SW 1271 (cell line): ENCODE measurements at regions not wholly inside any gene's neighbourhood (a gene's known extent, or its start where the extent isn't known, plus 50 kb on each side); places are given as distances from the start of the nearest gene placed in this dataset.
"Not testable (repeated sequence)": the region's sequence is repeated elsewhere in the genome, so short reads cannot be mapped to it uniquely, and the experiment has no call there.

Experiments used
- DNase-seq, 2 experiments: peaks; one replicate each; lab custom pipeline; 2025; lab: John Stamatoyannopoulos, UW

GRCh38 chr16:52386694-52387093 lies 160.2 kb downstream of the TOX3 start:
- no peak for DNase-seq

DNA sequence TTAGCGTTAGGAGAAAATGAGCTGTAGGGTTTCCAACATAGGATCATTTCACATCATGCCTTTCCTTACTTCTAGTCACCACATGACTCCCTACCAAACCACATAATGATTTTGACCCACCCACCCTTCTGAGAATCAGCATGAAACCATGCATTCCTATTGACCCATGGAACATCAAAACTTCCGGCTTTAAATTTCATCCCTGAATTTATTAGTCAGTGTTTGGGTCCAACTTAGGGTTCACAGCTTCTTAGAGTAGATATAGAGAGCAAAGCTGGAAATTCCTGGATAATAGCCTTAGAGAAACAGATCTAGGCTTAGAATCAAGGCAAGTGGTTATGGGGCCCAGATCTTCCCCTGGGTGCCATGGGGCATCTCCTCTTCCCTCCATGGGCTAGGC lies 162.6 kb downstream of the TOX3 start:
- DNase-seq, result no peak

GRCh38 chr16:52383640-52384292 lies 163.2 kb downstream of the TOX3 start:
- no peak for DNase-seq

DNA sequence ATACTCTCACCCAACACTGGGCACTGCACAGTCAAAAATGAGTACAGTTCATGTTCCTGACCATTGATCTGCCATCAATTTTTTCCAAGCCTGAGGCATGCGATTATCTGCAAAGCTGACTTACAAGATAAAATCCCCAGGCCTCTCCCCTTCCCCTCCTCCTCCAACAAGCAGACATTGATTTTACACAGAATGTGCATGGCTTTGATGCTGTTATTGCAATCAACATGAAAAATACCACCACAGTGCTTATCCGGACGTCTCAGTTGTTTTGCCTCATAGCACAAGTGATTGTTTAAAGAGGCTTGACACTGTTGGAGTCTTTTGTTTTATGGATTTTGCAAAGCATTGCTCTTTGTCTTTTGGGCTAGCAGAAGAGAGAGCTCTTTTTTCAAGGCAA lies 163.8 kb downstream of the TOX3 start:
- no peak for DNase-seq

GRCh38 chr16:52379551-52379950 lies 167.4 kb downstream of the TOX3 start:
- no peak for DNase-seq

- DNase-seq, result no peak
Observed at GRCh38 chr16:52376676-52377280, 170.2 kb downstream of the TOX3 start.

DNA sequence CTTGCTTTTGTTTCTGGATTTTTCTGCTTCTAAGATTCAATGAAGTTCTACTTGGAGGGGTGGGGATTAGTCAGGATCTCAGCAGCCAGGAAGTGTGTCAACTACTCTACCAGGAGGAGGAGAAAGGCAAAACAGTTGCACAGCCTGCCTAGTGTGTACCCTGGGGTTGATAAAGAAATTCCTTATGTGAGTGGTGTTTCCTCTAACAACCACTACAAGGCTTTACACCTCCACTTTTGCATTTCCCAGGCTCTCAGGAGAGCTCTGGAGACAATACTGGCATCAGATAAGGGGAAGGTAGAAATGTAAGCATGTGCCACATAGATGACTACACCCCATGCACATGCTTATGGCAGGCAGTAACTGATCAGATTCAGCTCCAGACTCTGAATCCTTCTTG lies 174.6 kb downstream of the TOX3 start:
- no peak for DNase-seq

GRCh38 chr16:52368859-52369258 lies 178.1 kb downstream of the TOX3 start:
- no peak for DNase-seq

- no peak for DNase-seq
Observed at GRCh38 chr16:52367821-52368220, 179.1 kb downstream of the TOX3 start.

DNA sequence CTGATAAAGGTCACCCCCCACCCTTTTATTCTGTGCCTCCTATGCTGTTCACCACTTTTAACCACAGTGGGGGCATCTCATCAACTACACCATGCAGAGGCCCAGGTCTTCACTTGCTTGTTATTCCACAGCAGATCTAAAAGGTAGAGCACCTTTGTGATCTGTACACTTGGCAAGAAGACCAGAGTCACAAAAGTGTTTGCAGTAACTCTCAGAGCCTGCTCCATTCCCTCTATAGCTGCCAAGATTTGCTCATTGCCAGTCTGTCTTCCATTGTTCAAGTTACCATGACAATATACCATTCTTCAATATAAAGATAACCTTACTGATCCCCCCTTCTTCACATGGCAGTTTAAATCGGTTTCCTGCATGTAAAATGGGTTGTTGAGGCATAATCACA lies 180.0 kb downstream of the TOX3 start:
- no peak for DNase-seq

DNA sequence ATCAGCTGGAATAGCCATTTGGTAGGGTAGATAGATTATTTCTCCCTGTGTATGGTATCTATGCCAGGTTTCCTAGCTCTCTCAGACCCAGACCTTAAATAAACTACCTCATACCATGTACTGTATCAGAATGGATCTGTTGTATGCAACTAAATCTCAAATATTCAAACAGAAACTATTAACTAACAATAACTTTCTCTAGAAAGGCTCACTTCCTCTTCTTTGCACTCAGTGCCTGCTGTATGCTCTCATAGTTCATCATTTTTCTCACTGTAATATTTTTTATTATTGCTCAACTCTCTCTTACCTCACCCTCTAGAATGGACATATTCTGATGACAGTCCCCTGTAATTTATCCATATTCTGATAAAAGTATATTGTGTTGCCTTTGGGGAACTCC lies 182.4 kb downstream of the TOX3 start:
- no peak for DNase-seq

DNA sequence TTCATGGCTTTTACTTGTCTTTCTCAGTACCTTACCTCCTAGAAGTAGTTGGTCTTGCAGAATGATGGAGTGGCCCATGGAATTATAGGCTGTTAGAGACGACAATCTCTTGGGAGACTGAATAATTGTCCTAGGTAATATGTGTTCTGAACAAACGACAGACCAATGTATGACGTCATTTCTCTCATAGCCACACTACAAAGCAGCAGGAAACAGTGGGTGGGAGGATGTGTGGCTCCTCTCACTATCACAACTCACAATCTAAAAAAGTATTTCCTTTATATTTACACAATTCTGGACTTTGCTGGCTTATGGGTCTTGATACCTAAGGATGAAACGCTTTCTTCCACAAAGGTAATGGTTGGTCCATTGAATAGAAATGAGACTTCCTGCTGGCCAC lies 183.9 kb downstream of the TOX3 start:
- no peak for DNase-seq

DNA sequence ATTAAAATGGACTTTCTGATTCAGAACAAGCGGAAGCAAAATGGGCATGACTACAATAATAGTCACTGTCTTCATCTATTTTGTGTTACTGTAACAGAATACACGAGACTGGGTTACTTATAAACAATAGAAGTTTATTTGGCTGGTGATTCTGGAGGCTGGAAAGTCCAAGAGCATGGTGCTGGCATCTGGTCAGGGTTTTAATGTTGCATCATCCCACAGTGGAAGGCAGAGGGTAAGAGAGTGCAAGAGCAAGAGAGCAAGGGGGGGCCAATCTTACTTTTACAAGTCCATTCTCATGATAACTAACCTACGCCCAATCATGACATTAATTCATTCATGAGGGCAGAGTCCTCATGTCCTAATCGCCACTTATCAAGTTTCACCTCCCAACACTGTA lies 189.2 kb downstream of the TOX3 start:
- no peak for DNase-seq

GRCh38 chr16:52353249-52353648 lies 193.7 kb downstream of the TOX3 start:
- DNase-seq, result no peak

- no peak for DNase-seq
Observed at GRCh38 chr16:52351451-52351850, 195.5 kb downstream of the TOX3 start.

- DNase-seq, result no peak
Observed at GRCh38 chr16:52350031-52350642, 196.8 kb downstream of the TOX3 start.

DNA sequence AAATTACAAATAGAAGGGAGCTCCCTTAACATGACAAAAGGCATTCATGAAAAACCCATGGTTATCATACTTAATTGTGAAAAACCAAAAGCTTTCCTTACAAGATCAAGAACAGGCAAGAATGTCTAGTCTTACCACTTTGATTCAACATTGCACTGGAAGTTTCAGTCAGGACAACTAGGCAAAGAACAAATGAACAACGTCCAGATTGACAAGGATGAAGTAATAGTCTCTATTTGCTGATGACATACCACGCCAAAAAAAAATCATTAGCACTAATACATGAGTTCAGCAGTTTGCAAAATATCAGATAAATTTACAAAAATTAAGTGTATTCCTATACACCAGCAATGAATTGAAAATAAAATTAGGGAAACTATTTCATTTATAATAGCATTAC lies 200.2 kb downstream of the TOX3 start:
- no peak for DNase-seq

DNA sequence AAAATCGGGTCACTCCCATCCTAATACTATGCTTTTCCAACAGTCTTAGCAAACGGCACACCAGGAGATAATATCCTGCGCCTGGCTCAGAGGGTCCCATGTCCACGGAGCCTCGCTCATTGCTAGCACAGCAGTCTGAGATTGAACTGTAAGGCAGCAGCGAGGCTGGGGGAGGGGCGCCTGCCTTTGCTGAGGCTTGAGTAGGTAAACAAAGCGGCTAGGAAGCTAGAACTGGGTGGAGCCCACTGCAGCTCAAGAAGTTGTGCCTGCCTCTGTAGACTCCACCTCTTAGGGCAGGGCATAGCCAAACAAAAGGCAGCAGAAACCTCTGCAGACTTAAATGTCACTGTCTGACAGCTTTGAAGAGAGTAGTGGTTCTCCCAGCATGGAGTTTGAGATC lies 213.3 kb downstream of the TOX3 start:
- not testable (repeated sequence) for DNase-seq

- DNase-seq, result no peak
Observed at GRCh38 chr16:52320930-52321439, 226.0 kb downstream of the TOX3 start.

DNA sequence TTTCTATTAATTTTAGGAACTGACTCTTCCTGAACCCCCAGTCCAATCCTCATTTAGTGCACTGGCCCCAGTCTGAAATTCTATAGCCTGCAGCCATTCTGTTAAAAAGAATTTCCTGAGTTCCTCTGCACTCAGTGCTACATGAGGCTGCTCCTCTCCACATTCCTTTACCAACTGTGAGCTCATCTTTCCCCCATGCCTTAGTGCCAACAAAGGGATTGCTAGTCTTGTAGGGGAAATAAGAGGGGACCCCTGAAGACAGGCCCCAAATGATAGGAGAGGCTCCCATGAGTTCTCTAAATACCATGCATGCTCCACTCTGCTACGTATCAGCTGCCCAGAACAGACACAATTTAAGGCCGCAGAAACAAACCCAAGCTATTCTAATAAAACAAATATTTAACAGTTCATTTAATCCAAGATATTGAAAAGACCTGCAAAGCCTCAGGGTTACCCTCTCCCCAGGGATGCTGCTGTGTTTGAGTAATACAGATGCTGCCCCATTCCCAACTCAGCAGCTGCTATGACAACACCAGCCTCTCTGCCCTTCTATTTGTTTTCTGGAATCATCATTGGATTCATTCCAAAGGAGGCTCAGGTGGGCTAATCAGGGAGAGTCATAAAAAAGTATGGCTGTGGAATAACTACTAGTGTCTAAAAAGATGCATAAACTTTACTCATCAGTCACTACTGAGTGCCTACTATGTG lies 228.5 kb downstream of the TOX3 start:
- no peak for DNase-seq

DNA sequence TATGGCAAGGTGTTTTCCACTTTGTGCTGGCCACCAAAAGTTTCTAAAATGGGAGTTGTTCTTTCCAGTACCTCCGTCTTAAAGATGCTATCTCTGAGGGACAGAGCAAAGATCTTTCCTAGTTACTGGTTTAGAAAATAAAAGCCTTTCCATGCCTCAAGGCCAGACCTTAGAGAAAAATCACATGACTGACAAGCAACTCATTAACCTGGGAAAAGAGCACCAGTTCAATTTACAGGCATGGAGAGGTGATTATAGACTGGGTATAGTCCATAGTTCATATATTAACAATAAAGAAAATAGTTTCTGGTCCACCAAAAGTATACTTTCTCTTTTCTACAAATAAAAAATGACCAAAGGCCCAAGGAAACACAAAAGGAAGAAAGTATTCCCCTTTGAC lies 230.7 kb downstream of the TOX3 start:
- no peak for DNase-seq

DNA sequence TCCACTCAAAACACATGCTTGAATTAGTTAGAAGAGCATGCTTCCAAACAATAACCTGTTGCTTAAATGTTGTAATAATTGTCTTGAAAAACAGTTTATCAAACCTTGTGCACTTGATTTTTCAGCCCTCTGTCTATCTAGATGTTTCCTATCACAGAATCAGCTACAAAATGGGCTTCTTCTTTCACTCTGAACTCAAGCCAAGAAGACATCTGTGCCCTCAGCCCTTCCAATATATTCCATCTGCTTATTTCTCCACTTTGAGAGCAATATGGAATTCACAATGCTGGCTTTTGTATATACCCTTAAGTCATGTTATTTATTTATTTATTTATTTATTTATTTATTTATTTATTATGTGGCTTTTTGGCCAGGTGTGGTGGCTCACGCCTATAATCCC lies 234.2 kb downstream of the TOX3 start:
- no peak for DNase-seq
